HPDE6-E6E7 (cell line): ENCODE measurements at regions not wholly inside any gene's neighbourhood (a gene's known extent, or its start where the extent isn't known, plus 50 kb on each side); places are given as distances from the start of the nearest gene placed in this dataset.

ENCODE experiments used
- DNase-seq: peaks from one replicate; pipeline ENCODE4 v3.0.0; 2011; ENCODE audit warnings: missing footprints; ENCODE audit errors: extremely low spot score

DNA sequence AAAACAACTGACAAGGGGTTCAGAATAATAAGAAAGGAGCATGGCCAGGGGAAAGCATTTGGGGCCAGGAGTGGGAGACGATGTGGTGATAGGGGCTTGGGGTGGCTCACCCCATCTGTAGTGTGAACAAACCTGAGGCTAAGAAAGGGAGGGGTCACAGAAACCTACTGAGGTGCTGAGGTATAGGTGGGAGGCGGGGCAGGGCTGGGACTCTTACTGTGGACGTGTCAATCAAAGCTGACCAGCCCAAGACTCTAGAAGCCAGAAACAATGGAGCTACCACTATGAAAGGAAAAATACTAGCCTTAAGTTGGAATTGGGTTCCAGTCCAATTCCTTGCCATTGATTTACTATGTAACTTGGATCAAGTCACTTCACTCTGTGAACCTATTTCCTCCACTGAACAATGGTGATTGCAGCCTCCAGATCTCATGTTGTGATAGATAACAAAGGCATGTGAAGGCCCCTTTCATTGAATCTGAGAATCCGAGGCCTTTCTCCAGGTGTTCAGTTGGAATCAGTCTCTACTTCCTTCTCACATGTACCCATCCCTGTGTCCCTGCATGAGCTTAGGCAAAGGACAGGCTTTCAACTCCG lies 260.9 kb upstream of the HES1 start:
- DNase-seq: no peak

DNA sequence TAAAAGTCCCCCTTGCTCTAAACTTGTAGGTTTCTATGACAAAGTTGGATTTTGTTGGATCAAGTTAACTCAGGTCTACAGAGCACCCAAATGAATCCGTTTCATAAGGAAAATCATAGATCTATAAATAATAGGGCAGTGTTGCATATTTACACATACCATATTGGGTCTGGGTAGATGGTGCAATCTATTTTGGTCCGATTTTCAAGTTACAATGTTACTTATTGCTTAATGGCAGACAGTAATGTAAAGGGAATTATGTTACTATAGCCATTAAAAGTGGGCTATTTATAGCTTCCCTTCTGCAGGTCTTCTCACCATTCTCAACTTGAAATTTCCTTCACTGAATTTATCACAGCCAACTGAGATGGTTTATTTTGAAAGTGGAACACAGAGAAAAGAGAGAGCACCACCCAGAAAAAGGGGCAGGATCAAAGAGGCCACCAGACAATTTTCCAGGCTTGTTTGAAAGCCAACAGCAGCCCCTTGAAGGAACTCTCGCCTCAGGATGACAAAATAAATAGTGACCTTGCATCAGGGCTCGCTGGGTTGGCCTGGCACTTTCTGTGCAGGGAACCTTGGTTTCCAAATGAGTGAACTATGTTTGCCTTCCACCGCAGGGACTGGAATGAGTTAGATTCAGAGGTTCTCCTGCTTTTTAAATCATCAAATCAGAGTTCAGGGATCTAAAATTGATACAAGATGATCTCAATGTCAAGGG lies 260.2 kb upstream of the HES1 start:
- no peak for DNase-seq

DNA sequence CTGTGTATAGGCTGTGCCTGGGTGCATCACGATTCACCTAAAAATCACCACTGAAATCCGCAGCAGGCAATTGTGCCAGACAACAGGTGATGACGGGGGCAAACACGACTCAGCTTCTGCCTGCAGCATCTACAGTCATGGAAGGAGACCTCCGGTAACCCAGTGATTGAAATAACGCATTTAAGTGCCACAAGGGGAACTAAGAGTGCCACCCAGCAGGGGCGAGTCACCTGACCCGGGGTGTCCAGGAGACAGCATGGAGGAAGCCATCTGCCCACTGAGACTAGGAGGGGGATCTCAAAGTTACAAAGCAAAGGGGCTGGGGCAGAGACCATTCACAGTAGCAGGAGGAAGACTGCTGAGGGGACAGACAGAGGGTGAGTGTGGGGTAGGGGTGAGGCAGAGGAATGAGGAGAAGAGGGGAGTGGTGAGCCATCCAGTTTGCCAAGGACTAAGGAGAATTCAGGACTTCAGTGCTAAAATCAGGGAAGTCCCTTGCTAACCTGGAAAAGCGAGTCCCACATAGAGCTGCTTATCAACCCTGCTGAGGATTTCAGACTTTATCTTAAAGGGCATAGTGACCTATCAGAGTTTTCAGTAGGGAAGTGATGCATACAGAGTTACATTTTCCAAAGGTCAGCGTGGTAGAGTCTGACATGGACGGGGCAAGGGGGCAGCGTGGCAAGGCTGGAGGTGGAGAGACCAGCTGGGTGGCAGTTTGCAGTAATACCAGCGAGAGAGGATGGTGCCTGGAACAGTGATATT lies 256.7 kb upstream of the HES1 start:
- no peak for DNase-seq

DNA sequence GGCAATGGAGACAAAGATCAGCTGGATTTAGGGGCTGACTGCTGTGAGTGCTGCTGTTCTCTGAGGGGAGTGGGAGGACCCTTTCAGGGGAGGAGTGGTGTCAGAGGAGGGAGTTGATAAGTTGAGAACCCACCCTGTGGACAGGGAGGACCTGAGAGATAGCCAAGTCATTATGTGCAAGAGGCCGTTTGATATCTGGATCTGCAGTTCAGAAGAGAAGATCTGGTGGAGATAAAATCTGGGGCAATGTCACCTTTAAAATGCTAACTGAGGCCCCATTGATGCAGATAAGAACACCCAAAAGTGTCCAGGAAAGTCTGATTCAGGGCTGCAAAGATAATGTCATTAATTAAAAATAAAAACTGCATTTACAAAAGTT lies 256.1 kb upstream of the HES1 start:
- no peak for DNase-seq

DNA sequence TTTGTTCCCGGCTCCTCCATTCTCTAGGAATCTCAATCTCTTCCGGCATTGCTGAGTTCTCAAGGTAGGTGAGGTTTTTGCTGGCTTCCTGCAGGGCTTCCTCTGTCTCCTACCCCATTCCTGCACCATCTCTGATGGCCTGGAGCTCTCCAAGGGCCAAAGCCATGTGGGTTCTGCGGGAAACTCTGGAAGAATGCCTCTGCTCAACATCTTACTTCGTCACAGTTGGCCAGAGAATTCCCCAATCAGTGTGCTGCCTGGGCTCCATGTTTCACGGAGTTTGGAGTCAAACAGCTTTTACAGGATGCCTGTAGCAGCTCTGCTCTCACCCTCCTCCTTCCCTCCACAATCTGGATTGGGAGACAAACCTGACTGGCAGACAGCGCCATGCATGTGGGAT lies 253.9 kb upstream of the HES1 start:
- no peak for DNase-seq

DNA sequence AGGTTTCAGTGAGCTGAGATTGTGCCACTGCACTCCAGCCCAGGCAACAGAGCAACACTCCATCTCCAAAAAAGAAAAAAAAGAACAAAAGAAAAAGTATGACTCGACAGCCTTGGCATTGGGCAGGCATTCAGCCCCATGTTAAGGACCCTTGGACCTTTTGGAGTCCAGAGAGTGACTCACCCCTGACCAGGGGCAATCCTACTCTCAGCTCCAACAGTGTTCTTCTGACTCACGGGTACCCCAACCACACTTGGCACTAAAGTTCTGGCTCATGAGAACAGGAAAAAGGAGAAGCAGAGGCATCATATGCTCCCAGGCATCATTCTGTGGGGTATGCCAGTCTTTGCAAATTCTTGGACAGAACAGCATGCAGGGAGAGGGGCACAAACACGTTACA lies 252.4 kb upstream of the HES1 start:
- no peak for DNase-seq

DNA sequence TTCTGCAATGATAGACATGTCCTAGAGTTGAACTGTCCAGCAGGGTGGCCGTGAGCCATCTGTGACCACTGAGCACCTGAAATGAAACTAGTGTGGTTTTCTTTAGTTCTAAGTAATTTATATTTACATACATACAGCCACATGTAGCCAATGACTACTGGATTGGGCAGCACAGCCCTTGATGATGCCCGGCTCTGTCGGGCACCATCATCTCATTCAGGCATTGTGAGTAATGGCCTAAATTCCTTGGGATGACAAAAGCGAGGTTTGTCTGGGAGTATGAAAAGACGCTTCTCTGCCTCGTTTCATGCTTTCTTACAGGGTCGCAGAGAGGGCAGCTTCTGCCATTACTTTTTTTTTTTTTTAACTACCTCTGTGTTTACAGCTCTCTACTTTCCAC lies 251.9 kb upstream of the HES1 start:
- DNase-seq: no peak

DNA sequence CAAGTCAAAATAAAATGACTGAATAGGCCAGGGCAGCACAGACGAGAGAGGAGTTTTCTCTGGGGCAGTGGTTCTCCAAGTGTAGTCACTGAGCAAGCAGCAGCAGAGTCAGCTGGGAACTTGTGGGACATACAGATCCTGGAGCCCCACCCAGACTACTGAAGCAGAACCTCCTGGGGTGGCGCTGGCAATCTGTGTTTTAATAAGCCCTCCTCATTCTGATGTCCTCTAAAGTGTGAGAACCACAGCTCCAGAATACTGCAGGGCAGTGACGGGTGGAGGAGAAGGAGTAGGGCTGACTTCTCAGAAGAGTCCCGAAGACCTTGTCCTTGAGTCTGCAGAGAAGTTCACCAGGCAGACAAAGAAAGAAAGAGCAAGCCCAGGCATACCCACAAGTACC lies 251.3 kb upstream of the HES1 start:
- no peak for DNase-seq

DNA sequence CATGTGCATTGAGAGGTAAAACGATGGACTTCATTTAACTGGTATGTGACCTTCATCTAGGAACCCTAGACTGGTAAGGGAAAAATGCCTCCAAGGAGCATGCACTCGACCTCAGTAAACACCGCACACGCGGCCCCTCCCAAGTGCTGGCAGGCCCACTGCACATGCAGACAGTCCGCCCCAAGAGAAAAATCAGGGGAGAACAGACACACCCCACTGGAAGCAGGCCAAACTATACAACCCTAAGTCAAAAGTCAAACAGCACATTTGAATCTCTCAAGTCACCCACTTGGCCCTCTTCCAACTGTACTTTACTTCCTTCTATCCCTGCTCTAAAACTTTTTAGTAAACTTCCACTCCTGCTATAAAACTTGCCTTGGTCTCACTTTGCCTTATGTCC lies 250.1 kb upstream of the HES1 start:
- no peak for DNase-seq

DNA sequence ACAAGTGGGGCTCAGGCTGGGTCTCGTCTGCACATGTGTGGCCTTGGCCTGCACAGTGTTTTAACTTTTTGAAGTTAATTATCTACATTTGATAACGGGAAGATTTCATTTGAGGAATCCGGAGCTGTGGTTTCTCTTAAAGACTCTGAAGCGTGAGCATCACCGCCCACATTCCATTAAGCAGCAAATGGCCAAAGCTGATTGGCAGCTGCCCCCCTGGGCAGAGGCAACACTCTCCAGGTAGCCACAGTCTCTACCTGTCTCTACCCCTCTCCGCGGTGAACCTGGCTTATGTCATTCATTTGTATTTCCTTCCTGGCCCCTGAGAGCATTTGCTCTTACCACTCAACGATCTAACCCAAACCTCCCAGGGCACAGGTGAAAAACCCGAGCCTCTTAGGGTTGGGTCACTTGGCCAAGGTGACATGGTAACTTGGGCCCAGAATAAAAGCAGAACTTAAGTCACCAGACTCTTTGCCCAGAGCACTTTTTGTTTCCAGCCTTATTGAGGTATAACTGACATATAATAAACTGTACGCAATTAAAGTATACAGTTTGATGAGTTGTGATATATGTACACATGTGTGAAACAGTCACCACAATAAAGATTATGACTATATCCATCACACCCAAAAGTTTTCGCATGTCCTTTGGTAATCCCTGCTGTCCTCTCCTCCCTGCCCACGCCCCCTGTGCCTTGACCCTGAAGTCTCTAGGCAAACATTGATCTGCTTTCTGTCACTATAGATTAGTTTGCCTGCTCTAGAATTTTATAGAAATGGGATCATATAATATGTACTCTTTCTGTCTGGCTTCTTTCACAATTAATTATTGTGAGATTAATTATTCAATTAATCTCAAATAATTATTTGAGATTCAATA lies 245.7 kb upstream of the HES1 start:
- no peak for DNase-seq

DNA sequence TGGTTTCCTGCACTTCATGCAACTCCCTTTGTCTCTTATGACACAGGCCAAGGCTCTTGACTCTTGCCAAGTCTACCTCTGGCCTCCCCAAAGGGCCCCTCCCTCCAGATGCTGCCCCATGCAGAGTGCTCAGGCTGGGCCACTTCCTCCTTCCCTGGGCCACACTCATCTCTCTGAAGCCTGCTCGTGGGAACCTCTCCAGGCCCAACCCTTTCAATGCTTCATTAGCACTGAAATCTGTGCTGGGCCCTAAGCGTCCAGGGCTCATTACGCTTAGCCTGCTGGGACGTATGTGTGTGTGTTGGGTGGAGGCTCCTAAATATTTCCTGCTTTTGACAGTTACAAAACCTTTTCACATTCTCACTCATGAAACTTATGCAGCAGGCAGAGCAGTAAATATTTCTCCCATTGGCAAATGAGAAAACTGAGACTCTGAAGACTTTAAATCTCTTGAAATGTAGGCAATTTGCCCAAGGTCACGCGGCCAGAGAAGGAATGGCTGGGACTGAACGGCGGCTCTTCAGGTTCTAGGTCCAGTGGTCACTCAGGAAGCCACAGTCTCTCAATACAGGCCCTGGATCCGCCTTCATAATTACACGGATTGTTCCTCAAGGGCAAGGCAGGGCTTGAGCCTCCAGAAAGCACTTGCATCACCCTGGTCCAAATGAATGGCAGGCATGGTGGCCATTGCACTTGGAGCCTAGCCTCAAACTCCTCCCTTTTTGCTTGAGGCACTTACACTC lies 241.7 kb upstream of the HES1 start:
- DNase-seq: no peak

DNA sequence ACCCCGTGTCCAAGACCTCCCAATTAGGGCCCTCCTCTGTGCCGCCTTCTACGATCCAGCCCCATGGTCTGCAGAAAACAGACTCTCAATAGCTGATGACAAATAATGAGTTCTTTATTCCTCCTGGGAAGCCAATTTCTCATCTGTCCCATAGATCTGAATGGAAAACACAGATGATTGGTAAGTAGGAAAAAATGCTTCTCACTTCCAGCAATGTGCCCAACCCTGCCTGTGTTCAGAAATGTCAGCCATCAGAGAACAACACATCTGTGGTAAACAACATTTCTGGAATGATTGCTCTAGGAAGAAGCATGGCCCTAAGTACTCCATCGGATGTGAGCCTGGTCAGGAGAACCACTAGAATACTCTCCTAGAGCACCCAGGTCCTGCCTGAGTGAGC lies 240.5 kb upstream of the HES1 start:
- DNase-seq: no peak

DNA sequence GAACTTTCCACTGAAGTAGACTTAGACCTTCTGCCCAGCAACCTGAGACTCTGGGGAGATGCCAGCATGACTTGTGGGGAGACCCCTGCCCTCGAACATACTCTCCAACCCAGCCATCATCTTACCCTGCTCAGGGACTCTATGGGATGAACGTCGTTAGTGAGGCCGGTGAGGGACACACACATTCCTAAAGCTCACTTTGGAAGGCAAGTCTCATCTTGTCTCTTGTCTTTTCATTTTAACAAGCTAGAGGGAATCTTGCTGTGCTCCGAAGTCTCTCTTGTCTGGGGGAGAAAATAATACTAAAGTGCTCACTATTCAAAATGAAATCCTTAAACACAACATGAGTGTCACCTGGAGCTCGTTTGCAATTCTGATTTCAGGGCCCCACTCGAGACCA lies 239.5 kb upstream of the HES1 start:
- no peak for DNase-seq

DNA sequence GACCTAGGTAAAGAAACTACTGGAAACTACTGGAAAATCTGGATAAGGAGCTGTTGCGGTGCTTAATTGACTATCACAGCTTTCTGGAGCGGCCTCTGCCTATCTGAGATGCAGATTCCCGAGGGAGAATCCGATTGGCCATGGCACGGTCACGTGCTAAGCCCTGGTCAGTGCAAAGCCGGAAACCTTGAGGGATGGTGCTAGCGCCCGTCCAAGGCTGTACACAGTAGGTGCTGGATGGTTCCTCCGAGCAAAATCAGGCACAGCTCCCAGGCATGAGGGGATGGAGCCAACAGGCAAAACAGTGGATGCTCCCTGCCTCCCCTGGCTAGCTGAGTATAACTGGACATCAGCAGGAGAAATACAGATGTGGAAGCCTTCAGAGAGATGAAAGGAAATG lies 238.7 kb upstream of the HES1 start:
- no peak for DNase-seq

DNA sequence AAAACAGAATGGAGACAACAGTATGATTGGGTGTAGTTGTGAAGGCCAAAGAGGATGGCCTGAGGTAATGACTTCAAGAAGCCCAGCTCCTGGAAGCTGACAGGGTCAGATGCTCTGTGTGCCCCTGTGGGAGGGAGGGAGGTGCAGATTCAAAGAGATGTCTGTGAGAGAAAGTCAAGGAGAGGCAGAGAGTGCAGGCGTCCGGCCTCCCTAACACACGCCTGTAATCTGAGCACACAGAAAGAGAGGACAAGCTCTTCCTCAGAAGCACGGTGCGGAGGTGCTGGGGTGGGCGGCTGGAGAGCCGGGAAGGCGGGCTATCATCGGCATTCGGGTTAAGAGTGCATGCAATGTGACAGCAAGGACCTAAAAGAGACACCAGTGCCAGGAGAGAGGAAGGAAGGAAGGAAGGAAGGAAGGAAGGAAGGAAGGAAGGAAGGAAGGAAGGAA lies 238.2 kb upstream of the HES1 start:
- no peak for DNase-seq

DNA sequence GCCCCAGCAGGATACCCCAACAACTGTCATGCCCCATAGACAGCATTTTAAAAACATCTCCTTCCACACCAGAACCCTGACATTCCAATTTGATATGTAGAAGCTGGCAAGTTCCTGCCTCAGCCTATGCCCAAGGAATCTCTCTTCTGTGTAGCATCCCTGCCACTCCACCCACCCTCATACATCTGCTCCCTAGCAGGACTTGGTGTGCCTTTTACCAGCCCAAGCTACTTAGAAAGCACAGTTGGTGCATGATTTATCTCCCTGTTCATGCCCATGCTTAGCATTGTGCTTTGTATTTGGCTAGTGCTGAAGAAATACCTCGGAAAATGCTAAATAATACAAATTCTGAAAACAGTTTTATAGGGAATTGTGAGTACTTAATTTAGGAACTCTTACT lies 236.9 kb upstream of the HES1 start:
- no peak for DNase-seq

DNA sequence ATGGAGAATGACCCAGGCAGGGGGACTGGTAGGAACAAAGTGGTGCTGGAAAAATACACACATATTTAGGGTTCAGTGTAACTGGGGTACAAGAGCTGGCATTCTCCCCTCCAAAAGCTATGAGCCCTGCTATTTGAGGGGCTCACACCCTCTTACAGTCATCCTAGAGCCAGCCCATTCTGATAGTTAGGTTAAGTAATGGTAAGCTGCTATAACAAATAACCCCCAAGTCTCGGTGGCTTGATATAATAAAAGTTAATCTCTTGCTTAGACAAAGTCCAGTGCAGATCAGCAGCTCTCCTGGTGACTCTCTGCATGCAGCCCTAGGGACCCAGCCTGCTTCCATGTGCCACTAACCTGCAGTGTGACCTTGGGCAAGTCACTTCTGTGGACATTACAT lies 234.9 kb upstream of the HES1 start:
- no peak for DNase-seq

DNA sequence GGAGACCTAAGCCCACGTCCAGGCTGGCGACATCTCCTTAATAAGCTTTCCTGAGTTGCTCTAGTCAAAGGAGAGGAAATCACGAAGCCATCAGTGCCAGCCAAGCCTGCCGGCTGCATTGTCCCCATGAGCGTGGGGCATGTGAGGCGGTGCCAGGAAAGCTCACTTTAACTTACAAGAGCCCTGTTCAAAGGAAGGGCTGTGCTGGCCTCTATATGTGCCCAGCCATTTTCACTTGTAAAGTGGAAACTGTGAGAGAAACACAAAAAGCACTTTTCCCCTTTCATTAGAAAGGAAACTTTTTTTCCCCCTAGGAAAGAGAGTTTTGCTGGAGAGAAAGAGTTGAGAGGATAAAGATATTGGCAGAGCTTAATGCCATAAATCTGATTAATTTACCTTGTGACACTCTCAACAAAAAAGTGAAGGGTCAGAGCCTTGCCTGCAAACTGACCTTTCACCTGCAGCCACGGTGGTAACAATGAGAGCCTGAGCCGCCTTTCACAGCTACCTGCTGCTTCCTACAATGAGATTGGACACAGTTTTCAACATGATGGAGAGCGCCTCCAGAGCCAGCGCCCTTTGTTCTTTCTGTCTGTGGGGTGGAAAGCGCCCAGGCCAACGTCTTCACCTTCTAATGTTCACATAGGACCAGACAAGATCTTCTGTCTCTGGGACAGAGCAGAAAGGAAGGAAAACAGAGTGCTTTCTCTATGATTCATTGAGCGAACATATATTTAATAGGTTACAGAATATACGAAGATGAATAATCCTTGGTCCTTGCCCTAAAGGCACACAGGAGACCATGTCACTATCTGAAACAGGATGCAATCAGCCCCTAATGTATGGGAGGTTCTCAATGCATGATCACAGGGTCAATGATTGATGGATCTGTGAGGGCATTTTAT lies 233.1 kb upstream of the HES1 start:
- DNase-seq: no peak

DNA sequence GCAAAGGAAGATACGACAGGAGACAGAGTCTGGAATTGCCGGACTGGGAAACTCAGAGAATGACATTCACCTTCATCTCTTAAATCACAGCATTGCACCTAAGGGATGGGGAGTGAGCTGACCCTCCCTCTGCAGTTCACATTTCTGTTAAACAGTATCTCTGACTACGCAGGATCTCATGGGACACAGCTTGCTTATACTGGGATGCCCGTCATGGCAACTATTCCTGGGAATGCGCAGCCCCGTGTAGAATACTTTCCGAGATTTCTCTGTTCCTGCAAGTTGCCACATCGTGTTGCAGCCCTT lies 232.5 kb upstream of the HES1 start:
- DNase-seq: no peak

DNA sequence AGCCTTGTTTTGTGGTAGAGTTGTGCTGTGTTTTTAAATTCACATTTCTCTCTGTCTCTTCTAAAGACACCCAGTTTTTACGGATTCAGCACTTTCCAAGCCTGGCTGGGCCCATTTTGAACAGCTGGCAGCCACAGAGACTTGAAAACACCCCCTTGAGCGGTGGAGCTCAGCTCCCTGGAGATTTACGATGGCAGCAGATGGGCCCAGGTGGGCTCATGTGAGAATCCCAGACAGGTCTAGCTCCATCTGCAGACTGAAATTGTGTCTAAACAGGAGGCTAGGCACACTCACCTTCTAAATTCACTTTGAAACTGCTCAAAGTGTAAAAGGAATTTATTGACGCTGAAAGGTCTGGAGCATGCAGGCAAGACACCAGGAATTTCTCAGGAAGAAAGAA lies 232.0 kb upstream of the HES1 start:
- no peak for DNase-seq
